ENCODE measurements at regions not wholly inside any gene's neighbourhood (a gene's known extent, or its start where the extent isn't known, plus 50 kb on each side); places are given as distances from the start of the nearest gene placed in this dataset.

DNA sequence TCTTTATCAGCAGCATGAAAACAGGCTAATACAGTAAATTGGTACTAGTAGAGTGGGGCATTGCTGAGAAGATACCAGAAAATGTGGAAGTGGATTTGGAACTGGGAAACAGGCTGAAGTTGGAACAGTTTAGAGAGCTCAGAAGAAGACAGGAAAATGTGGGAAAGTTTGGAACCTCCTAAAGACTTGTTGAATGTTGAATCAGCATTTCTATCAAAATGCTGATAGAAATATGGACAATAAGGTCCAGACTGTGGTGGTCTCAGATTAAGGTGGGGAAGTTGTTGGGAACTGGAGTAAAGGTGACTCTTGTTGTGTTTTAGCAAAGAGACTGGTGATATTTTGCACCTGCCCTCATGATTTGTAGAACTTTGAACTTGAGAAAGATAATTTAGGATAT is 231.2 kb upstream of the KCND2 start:
- TF ChIP-seq, protein P1, sequence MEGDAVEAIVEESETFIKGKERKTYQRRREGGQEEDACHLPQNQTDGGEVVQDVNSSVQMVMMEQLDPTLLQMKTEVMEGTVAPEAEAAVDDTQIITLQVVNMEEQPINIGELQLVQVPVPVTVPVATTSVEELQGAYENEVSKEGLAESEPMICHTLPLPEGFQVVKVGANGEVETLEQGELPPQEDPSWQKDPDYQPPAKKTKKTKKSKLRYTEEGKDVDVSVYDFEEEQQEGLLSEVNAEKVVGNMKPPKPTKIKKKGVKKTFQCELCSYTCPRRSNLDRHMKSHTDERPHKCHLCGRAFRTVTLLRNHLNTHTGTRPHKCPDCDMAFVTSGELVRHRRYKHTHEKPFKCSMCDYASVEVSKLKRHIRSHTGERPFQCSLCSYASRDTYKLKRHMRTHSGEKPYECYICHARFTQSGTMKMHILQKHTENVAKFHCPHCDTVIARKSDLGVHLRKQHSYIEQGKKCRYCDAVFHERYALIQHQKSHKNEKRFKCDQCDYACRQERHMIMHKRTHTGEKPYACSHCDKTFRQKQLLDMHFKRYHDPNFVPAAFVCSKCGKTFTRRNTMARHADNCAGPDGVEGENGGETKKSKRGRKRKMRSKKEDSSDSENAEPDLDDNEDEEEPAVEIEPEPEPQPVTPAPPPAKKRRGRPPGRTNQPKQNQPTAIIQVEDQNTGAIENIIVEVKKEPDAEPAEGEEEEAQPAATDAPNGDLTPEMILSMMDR (IDR thresholded peaks at IDR 0.05; ENCODE audit: low read depth, low read length) = no peak
- H3K4me3 ChIP-seq (ENCODE audit: low read depth, low read length) = no peak overlapping the region

DNA sequence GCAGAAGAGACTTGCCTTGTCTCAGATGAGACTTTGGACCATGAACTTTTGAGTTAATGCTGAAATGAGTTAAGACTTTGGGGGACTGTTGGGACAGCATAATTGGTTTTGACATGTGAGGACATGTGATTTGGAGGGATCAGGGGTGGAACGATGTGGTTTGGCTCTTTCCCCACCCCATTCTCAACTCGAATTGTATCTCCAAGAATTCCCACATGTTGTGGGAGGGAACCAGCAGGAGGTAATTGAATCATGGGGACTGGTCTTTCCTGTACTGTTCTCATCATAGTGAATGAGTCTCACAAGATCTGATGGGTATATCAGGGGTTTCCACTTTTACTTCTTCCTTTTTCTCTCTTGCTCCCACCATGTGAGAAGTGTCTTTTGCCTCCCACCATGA is 229.7 kb upstream of the KCND2 start:
- TF ChIP-seq, protein P1 (IDR thresholded peaks at IDR 0.05; ENCODE audit: low read depth, low read length) = no peak
- no peak overlapping the region for H3K4me3 ChIP-seq (ENCODE audit: low read depth, low read length)

DNA sequence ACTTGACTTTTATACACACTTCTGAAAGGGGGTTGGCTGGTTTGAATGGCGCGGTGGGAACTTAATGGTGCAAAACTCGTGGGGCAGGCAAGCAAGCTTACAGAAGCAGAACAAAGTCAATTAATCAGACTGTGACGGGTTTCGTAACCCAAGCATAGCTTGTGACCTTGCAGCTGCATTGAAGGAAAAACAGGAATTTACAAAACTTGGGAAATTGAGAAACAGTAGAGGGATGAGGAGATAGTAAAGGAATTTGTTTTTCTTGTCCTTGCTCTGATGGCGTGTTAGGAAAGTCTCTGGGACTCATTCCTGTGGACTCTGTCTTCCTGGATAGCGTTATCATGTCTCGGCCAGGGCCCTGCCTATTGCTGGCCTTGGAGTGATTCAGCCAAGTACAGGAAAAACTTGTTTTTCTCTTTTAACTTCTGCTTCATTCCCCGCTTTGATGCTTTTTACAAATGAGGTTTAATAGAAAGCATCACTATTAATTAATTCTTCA is 220.0 kb upstream of the KCND2 start:
- no peak overlapping the region for H3K4me3 ChIP-seq (ENCODE audit: low read depth, low read length)
- TF ChIP-seq, protein P1 (IDR thresholded peaks at IDR 0.05; ENCODE audit: low read depth, low read length) = no peak

DNA sequence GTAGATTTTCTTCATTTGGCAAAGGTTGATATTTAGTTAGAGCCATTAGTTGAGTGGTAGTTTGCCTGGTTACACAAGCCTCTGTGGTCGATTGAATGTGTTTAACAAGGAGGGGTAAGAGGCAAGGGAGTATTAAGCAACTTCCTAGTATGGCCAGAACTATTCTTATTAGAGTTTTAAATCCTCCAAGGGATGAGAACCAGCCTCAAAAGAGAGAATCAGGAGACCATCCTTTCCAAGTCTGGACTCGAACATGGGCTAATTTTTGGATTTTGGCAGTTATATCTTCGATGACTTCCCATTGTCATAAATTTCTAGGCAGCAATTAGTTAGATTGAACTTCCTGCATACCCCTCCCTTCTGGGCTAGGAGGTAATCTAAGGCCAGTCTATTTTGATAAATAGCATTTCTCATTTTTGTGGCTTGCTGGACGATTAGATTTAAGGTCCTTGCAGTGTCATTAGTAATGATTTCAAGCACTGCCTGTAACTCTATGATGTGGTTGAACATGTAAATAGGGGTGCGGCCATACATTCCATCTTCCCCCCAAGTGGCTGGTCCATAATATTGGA is 219.5 kb upstream of the KCND2 start:
- TF ChIP-seq, protein P1 (IDR thresholded peaks at IDR 0.05; ENCODE audit: low read depth, low read length) = no peak
- H3K4me3 ChIP-seq (ENCODE audit: low read depth, low read length) = no peak overlapping the region

DNA sequence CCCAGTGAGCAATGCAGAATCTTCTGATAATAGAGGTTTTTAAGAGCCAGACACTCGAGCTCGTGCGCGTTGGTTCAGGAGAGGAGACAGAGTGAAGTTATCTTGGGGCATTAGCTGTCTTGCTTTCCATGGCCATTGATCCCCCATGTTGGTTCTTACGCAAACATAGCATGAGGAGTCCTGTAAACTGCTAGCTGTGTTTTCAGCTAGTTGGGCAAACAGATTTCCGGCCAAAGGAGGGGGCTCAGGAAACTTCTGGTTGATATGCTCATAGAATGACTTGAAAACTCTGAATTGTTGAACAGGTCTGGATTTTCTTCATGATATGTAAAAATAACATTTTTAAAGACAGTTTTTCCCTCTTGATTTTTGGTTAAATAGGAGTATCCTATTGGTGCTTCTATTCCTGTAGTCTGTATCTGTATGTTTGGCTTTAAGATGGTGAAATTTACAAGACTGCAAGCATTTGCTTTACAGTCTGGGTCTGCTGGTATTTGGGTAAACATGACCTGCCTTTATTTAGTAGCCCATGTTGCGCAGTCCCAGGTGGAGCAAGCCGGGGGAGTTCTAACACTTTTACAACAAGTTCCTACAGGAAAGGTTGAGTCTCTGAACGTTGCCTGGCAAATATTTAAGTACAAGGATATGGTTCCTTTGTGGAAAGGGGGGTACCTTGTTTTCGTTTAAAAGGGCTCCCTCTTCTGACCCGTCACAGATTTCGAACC is 218.4 kb upstream of the KCND2 start:
- H3K4me3 ChIP-seq (ENCODE audit: low read depth, low read length) = no peak overlapping the region
- TF ChIP-seq, protein P1 (IDR thresholded peaks at IDR 0.05; ENCODE audit: low read depth, low read length) = no peak

DNA sequence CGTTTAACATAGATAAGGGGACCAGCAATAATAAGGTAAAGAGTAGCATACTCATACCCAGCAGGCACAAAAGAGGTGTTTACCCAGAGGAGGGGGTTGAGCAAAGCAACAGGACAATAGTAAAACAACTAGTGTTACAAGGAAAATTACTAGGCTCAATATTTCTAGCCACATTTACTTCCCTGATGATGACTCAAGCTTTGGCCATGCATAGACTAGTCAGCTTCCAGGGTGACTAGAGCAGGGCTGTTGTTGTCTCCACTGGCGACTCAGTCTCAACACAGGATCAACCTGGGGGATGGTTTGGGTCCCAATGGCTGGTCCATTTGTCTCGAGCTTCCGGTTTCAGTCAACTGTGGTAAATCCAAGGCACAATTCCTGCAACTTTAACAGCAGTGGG is 217.7 kb upstream of the KCND2 start:
- TF ChIP-seq, protein P1 (IDR thresholded peaks at IDR 0.05; ENCODE audit: low read depth, low read length) = no peak
- H3K4me3 ChIP-seq (ENCODE audit: low read depth, low read length) = no peak overlapping the region

DNA sequence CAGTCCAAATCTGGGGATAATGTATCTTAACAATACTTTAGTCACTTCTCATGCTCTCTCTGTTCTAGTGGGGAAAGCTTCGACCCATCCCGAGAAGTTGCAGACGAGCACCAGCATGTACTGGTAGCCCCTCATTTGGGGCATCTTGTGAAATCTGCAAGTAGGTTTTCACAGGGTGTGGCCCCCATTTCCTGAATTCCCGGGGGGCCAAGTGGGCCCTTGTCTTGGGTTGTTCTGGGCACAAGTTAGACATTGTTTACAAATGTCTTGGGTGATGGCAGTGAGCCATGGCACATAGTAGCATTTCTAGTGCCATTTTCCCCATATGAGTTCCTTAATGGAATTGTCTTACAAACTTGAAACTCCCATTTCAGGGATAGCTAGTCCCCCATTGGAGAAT is 216.7 kb upstream of the KCND2 start:
- H3K4me3 ChIP-seq (ENCODE audit: low read depth, low read length) = no peak overlapping the region
- TF ChIP-seq, protein P1 (IDR thresholded peaks at IDR 0.05; ENCODE audit: low read depth, low read length) = no peak
